ENCODE measurements at regions not wholly inside any gene's neighbourhood (a gene's known extent, or its start where the extent isn't known, plus 50 kb on each side); places are given as distances from the start of the nearest gene placed in this dataset.

- ChIA-PET POLR2A (no interaction called here), CTCF (no interaction called here)
- intact Hi-C loops (cut with micrococcal nuclease; ENCODE audit: unreplicated experiment) = no loop called here
- in situ Hi-C loops (cut with HindIII; ENCODE audit: low pct_unique_long_range_greater_than_20kb, low sequenced_read_pairs) = no loop called here
- ATAC-seq = no peak
- Histone ChIP-seq H3K27ac (ENCODE audit: low read length) (no peak overlapping the region), H3K36me3 (ENCODE audit: control insufficient read depth, insufficient read depth, low read length) (no peaks in the 10 kb centered on the region), H3K27me3 (ENCODE audit: control insufficient read depth, insufficient read depth, low read length) (no peaks in the 10 kb centered on the region), H3K4me1 (ENCODE audit: control insufficient read depth, insufficient read depth, low read length) (no peaks in the 10 kb centered on the region), H3K4me3 (ENCODE audit: low read depth in 2 of 2, low read length in 2 of 2) (no peak overlapping the region), H3K9me3 (ENCODE audit: control insufficient read depth, insufficient read depth, low read depth, low read length) (no peaks in the 10 kb centered on the region)
- no peak for DNase-seq (ENCODE audit: low read depth, low spot score)
- no TSS peak for BruUV-seq (replicated peaks)
- TF ChIP-seq REST (IDR thresholded peaks at IDR 0.05; ENCODE audit: insufficient read depth in 1 of 2, low read depth in 2 of 2, low read length in 1 of 2) = no peak
- TF ChIP-seq CTCF (IDR thresholded peaks at IDR 0.05) = no peak
- no peak for TF ChIP-seq TCF7L2 (IDR thresholded peaks at IDR 0.05; ENCODE audit: low read depth, low read length)
- no peak for TF ChIP-seq SIN3A (IDR thresholded peaks at IDR 0.05; ENCODE audit: borderline replicate concordance, insufficient read depth, low read depth, low read length)
- TF ChIP-seq POLR2AphosphoS5 (IDR thresholded peaks at IDR 0.05; ENCODE audit: low read depth, low read length) = no peak
Measured at GRCh38 chr1:107003972-107004371, 52.5 kb upstream of the PRMT6 start.

GRCh38 chr1:107004421-107004820 lies 52.1 kb upstream of the PRMT6 start:
- DNase-seq (ENCODE audit: low read depth, low spot score) = no peak
- BruUV-seq (replicated peaks) = no TSS peak
- Histone ChIP-seq H3K4me3 (ENCODE audit: low read depth in 2 of 2, low read length in 2 of 2) (no peak overlapping the region), H3K27me3 (ENCODE audit: control insufficient read depth, insufficient read depth, low read length) (no peaks in the 10 kb centered on the region), H3K9me3 (ENCODE audit: control insufficient read depth, insufficient read depth, low read depth, low read length) (no peaks in the 10 kb centered on the region), H3K4me1 (ENCODE audit: control insufficient read depth, insufficient read depth, low read length) (no peaks in the 10 kb centered on the region), H3K36me3 (ENCODE audit: control insufficient read depth, insufficient read depth, low read length) (no peaks in the 10 kb centered on the region), H3K27ac (ENCODE audit: low read length) (no peak overlapping the region)
- ATAC-seq = no peak
- TF ChIP-seq REST (IDR thresholded peaks at IDR 0.05; ENCODE audit: insufficient read depth in 1 of 2, low read depth in 2 of 2, low read length in 1 of 2) (no peak), CTCF (IDR thresholded peaks at IDR 0.05) (no peak), TCF7L2 (IDR thresholded peaks at IDR 0.05; ENCODE audit: low read depth, low read length) (no peak), POLR2AphosphoS5 (IDR thresholded peaks at IDR 0.05; ENCODE audit: low read depth, low read length) (no peak), SIN3A (IDR thresholded peaks at IDR 0.05; ENCODE audit: borderline replicate concordance, insufficient read depth, low read depth, low read length) (no peak)
- POLR2A ChIA-PET = no interaction called here
- intact Hi-C loops (cut with micrococcal nuclease; ENCODE audit: unreplicated experiment) (no loop called here), in situ Hi-C loops (cut with HindIII; ENCODE audit: low pct_unique_long_range_greater_than_20kb, low sequenced_read_pairs) (no loop called here)
- CTCF ChIA-PET = no interaction called here

Data from Panc1 (cell line).